OCI-LY1 (cell line): ENCODE measurements at regions not wholly inside any gene's neighbourhood (a gene's known extent, or its start where the extent isn't known, plus 50 kb on each side); places are given as distances from the start of the nearest gene placed in this dataset.

Experiments
- H2AFZ ChIP-seq: fragments of 200-600 bp; sonication (generic), shearing (Covaris generic); 2 replicates; pipeline ENCODE4 v1.6.0; 2014; ENCODE audit warnings: antibody characterized with exemption, mild to moderate bottlenecking, low read length
- H3F3A ChIP-seq: fragments of 200-600 bp; sonication (generic), shearing (Covaris generic); 2 replicates; pipeline ENCODE4 v1.6.0; 2014; ENCODE audit warnings: mild to moderate bottlenecking, antibody characterized with exemption, low read length, moderate library complexity; ENCODE audit not compliant: insufficient read depth
- H3K27ac ChIP-seq: fragments of 200-600 bp; sonication (generic); 2 replicates; pipeline ENCODE4 v1.5.1; 2014; ENCODE audit warnings: low read length, mixed run types, mild to moderate bottlenecking, low read depth; ENCODE audit not compliant: poor library complexity, severe bottlenecking
- H3K27me3 ChIP-seq: fragments of 200-600 bp; sonication (generic); 2 replicates; pipeline ENCODE4 v1.6.0; 2014; ENCODE audit warnings: antibody characterized with exemption, mild to moderate bottlenecking, low read length, moderate library complexity; ENCODE audit not compliant: insufficient read depth
- H3K36me3 ChIP-seq: fragments of 200-600 bp; sonication (generic); 2 replicates; pipeline ENCODE4 v1.6.1; 2014; ENCODE audit warnings: mild to moderate bottlenecking, antibody characterized with exemption, low read length, moderate library complexity, mixed read lengths; ENCODE audit not compliant: insufficient read depth
- H3K4me1 ChIP-seq: fragments of 200-600 bp; sonication (generic); 2 replicates; pipeline ENCODE4 v1.5.1; 2014; ENCODE audit warnings: mild to moderate bottlenecking, low read length, moderate library complexity; ENCODE audit not compliant: insufficient read depth, severe bottlenecking
- H3K4me2 ChIP-seq: fragments of 200-600 bp; sonication (generic), shearing (Covaris generic); 2 replicates; pipeline ENCODE4 v1.6.1; 2014; ENCODE audit warnings: low read length
- H3K4me3 ChIP-seq: fragments of 200-600 bp; sonication (generic); 2 replicates; pipeline ENCODE4 v1.5.1; 2014; ENCODE audit warnings: low read length, low read depth, mild to moderate bottlenecking, mixed read lengths; ENCODE audit not compliant: poor library complexity, severe bottlenecking
- H3K79me2 ChIP-seq: fragments of 200-600 bp; shearing (Covaris generic); 2 replicates; pipeline ENCODE4 v1.6.1; 2016; ENCODE audit warnings: mixed run types, low read length, mixed read lengths; ENCODE audit not compliant: insufficient read depth
- H3K9ac ChIP-seq: fragments of 200-600 bp; sonication (generic), shearing (Covaris generic); 2 replicates; pipeline ENCODE4 v1.6.1; 2014; ENCODE audit warnings: mild to moderate bottlenecking, low read length, mixed read lengths
- H3K9me2 ChIP-seq: fragments of 200-600 bp; sonication (generic), shearing (Covaris generic); 2 replicates; pipeline ENCODE4 v1.6.1; 2014; ENCODE audit warnings: low read depth, mild to moderate bottlenecking, low read length, mixed read lengths
- H3K9me3 ChIP-seq: fragments of 200-600 bp; shearing (Covaris generic); 2 replicates; pipeline ENCODE4 v1.6.1; 2014; ENCODE audit warnings: low read length, mixed read lengths
- H4K20me1 ChIP-seq: fragments of 200-600 bp; sonication (generic), shearing (Covaris generic); 2 replicates; pipeline ENCODE4 v1.6.0; 2016; ENCODE audit warnings: mild to moderate bottlenecking, low read length; ENCODE audit not compliant: insufficient read depth
- CTCF ChIP-seq: fragments of 200-600 bp; sonication (generic), shearing (Covaris generic); IDR thresholded peaks from 2 replicates; pipeline ENCODE4 v1.5.1; 2017; ENCODE audit warnings: mild to moderate bottlenecking, antibody characterized with exemption, low read length, moderate library complexity, mixed read lengths
- EZH2 ChIP-seq: fragments of 200-600 bp; sonication (generic), shearing (Covaris generic); IDR thresholded peaks from 2 replicates; pipeline ENCODE4 v1.8.0; 2017; ENCODE audit warnings: borderline replicate concordance, mixed run types, mild to moderate bottlenecking, antibody characterized with exemption, low read length, moderate library complexity, mixed read lengths

GRCh38 chr5:123865641-123866040 is 353.7 kb downstream of the CSNK1G3 start:
- Histone ChIP-seq H2AFZ (no peak overlapping the region), H3K27ac (no peak overlapping the region), H4K20me1 (no peaks in the 10 kb centered on the region), H3K9me3 (no peaks in the 10 kb centered on the region), H3K4me3 (no peak overlapping the region), H3K36me3 (no peaks in the 10 kb centered on the region), H3K4me1 (no peaks in the 10 kb centered on the region), H3F3A (no peaks in the 10 kb centered on the region), H3K27me3 (no peaks in the 10 kb centered on the region), H3K79me2 (no peaks in the 10 kb centered on the region), H3K4me2 (no peak overlapping the region), H3K9ac (no peak overlapping the region), H3K9me2 (no peaks in the 10 kb centered on the region)
- TF ChIP-seq EZH2 (no peak), CTCF (no peak)

- Histone ChIP-seq H3K4me2 (no peak overlapping the region), H3K79me2 (no peaks in the 10 kb centered on the region), H3K4me3 (no peak overlapping the region), H3K36me3 (no peaks in the 10 kb centered on the region), H4K20me1 (no peaks in the 10 kb centered on the region), H3K9me2 (no peaks in the 10 kb centered on the region), H3K27me3 (no peaks in the 10 kb centered on the region), H2AFZ (no peak overlapping the region), H3K4me1 (no peaks in the 10 kb centered on the region), H3K9me3 (no peaks in the 10 kb centered on the region), H3K27ac (no peak overlapping the region), H3F3A (no peaks in the 10 kb centered on the region), H3K9ac (no peak overlapping the region)
- TF ChIP-seq CTCF: no peak
- no peak for TF ChIP-seq EZH2
These were observed 352.6 kb downstream of the CSNK1G3 start for GRCh38 chr5:123864578-123864977.

GRCh38 chr5:123858938-123859337 is 347.0 kb downstream of the CSNK1G3 start:
- Histone ChIP-seq H4K20me1 (no peaks in the 10 kb centered on the region), H3K4me2 (no peak overlapping the region), H3K9me2 (no peaks in the 10 kb centered on the region), H3K36me3 (no peaks in the 10 kb centered on the region), H3K9ac (no peak overlapping the region), H3K4me1 (no peaks in the 10 kb centered on the region), H3K9me3 (no peaks in the 10 kb centered on the region), H3F3A (no peaks in the 10 kb centered on the region), H3K4me3 (no peak overlapping the region), H3K27me3 (no peaks in the 10 kb centered on the region), H2AFZ (no peak overlapping the region), H3K79me2 (no peaks in the 10 kb centered on the region), H3K27ac (no peak overlapping the region)
- TF ChIP-seq EZH2 (no peak), CTCF (no peak)
